Gastrocnemius medialis (tissue), 4 donors: ENCODE measurements at regions not wholly inside any gene's neighbourhood (a gene's known extent, or its start where the extent isn't known, plus 50 kb on each side); places are given as distances from the start of the nearest gene placed in this dataset.
A peak's percentile ranks its signal among the peaks of the same experiment; 100 is the strongest.

ENCODE experiments used
- ATAC-seq, 2 donors: fragments of 150-250 bp; one replicate each; pipeline ENCODE4 v1.9.1; 2016
- DNase-seq, 2 donors: peaks; one replicate each; pipeline ENCODE4 v3.0.0-alpha.2; 2019
- H3K27ac ChIP-seq, 4 donors: fragments of 200-600 bp; sonication (generic); 1 replicate in 1 of 4; 2 replicates in 3 of 4; pipeline ENCODE4 v1.5.1; 2016 to 2018; ENCODE audit warnings: mild to moderate bottlenecking in 2 of 4, moderate library complexity in 1 of 4
- H3K27me3 ChIP-seq, 3 donors: fragments of 200-600 bp; sonication (generic) in 2 of 3; 1 replicate in 1 of 3; 2 replicates in 2 of 3; pipeline versions ENCODE4 v1.5.1 to v1.6.0; 2016 to 2019; ENCODE audit warnings: mild to moderate bottlenecking in 1 of 3, moderate library complexity in 1 of 3
- H3K36me3 ChIP-seq, 2 donors: fragments of 200-600 bp; sonication (generic) in 1 of 2; one replicate each; pipeline ENCODE4 v1.5.1; 2017 to 2018
- H3K4me1 ChIP-seq, 2 donors: fragments of 200-600 bp; sonication (generic) in 1 of 2; one replicate each; pipeline ENCODE4 v1.5.1; 2016 to 2017; ENCODE audit warnings: mild to moderate bottlenecking in 2 of 2
- H3K4me3 ChIP-seq, 4 donors: fragments of 200-600 bp; sonication (generic) in 3 of 4; 1 replicate in 1 of 4; 2 replicates in 3 of 4; pipeline ENCODE4 v1.5.1; 2016 to 2019; ENCODE audit warnings: mild to moderate bottlenecking in 2 of 4
- H3K9me3 ChIP-seq, 3 donors: fragments of 200-600 bp; sonication (generic) in 2 of 3; 1 replicate in 1 of 3; 2 replicates in 2 of 3; pipeline ENCODE4 v1.5.1; 2016 to 2019
- POLR2A ChIP-seq, 2 donors: fragments of 450-650 bp; IDR thresholded peaks; one replicate each; pipeline ENCODE4 v1.6.1; 2017; ENCODE audit warnings: antibody characterized with exemption in 2 of 2, mild to moderate bottlenecking in 2 of 2, moderate library complexity in 2 of 2
- in situ Hi-C, 4 donors: fragments of 200-750 bp; cut with MboI; loops; one replicate each; pipeline versions ENCODE4 v1.15.0 to v1.8.0; 2017; ENCODE audit warnings: low sequenced_read_pairs in 4 of 4
- intact Hi-C: fragments of 100-400 bp; cut with DNase I; formaldehyde crosslinking; loops from one replicate; pipeline ENCODE4 v1.15.1; 2023; ENCODE audit warnings: low total_unique reads
- TF ChIP-seq, protein P1 (sequence below), 5 experiments: fragments of 450-650 bp in 3 of 5; fragments of 200-600 bp in 2 of 5; sonication (generic) in 2 of 5; IDR thresholded peaks in 4 of 5; conservative IDR thresholded peaks in 1 of 5; 1 replicate in 4 of 5; 2 replicates in 1 of 5; pipeline ENCODE4 v1.5.1; 2016 to 2019; ENCODE audit warnings: antibody characterized with exemption in 5 of 5, mild to moderate bottlenecking in 3 of 5, moderate library complexity in 3 of 5

DNA sequence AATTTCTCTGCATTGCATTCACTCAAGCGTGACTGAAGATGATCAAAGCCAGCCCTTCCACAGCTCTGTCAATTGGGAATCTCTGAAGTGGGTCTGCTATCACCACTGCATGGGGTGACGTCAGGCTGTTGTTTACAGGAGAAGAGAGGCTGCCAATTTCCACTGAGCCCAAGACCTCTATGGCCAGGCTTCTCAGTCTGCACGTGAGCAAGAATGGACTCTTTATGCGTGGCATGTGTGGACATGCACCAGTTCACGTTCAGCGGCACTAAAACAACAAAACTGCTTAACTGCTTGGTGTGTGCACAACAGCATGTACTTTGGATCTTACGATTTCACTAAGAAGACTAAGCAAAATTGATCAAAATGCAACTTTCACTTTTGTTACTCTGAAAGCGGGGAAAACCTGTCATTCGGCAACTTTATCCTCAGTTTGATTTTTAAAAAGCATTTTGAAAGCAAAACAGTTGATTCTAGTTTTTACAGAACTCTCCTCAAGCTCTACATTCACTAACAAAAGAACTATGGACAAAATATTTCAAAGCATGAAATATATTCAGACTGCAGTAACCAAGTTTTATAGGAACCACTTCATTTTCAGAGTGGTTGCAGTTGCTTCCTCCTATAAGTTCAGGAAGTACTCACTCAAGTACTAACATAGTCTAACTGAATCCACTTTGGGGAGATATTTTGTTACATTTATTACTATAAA is 77.0 kb upstream of the SERTAD2 start:
- Histone ChIP-seq H3K9me3 (no peaks in the 10 kb centered on the region), H3K27ac (peak overlapping the region; percentile 25 to 64 (median 56)), H3K36me3 (no peaks in the 10 kb centered on the region), H3K4me3 (peak overlapping the region; percentile 39 to 50 (median 44)), H3K27me3 (no peaks in the 10 kb centered on the region), H3K4me1 (peaks cover 11 to 17% of the 10 kb centered on the region in 2 donors)
- intact Hi-C loops: no loop called here
- in situ Hi-C loops: no loop called here
- ATAC-seq: peak; percentile 90 to 91
- peak; percentile 53 to 60 for DNase-seq
- TF ChIP-seq POLR2A (IDR thresholded peaks at IDR 0.05): peak in 1 of 2 donors; percentile 34
- TF ChIP-seq, protein P1, sequence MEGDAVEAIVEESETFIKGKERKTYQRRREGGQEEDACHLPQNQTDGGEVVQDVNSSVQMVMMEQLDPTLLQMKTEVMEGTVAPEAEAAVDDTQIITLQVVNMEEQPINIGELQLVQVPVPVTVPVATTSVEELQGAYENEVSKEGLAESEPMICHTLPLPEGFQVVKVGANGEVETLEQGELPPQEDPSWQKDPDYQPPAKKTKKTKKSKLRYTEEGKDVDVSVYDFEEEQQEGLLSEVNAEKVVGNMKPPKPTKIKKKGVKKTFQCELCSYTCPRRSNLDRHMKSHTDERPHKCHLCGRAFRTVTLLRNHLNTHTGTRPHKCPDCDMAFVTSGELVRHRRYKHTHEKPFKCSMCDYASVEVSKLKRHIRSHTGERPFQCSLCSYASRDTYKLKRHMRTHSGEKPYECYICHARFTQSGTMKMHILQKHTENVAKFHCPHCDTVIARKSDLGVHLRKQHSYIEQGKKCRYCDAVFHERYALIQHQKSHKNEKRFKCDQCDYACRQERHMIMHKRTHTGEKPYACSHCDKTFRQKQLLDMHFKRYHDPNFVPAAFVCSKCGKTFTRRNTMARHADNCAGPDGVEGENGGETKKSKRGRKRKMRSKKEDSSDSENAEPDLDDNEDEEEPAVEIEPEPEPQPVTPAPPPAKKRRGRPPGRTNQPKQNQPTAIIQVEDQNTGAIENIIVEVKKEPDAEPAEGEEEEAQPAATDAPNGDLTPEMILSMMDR (IDR thresholded peaks at IDR 0.05 in 4 of 5, conservative IDR thresholded peaks at IDR 0.05 in 1 of 5): no peak

DNA sequence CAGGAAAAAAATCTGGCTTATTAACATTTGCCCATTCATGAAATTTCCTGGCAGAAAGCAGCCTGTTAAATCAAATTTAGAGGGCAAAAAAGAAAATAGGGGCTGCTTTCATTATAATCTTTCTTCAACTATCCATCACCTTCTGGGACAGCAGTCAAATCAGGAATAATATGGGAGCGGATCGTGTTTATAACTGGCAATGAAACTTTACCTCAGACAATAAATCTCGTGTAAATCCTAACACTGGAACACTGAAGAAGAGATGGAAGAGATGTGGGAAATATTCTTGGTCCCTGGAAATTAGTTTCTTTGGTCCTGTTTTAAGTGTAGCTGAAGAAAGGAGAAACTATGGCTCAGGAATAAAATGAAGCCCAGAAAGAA is 77.5 kb upstream of the SERTAD2 start:
- Histone ChIP-seq H3K4me3 (peak overlapping the region; percentile 39 to 50 (median 44)), H3K4me1 (peaks cover 11 to 17% of the 10 kb centered on the region in 2 donors), H3K9me3 (no peaks in the 10 kb centered on the region), H3K36me3 (no peaks in the 10 kb centered on the region), H3K27ac (peak overlapping the region; percentile 25 to 64 (median 56)), H3K27me3 (no peaks in the 10 kb centered on the region)
- DNase-seq (no peak), ATAC-seq (no peak)
- in situ Hi-C loops: no loop called here
- no peak for TF ChIP-seq POLR2A (IDR thresholded peaks at IDR 0.05)
- TF ChIP-seq, protein P1 (IDR thresholded peaks at IDR 0.05 in 4 of 5, conservative IDR thresholded peaks at IDR 0.05 in 1 of 5): no peak
- intact Hi-C loops: no loop called here

DNA sequence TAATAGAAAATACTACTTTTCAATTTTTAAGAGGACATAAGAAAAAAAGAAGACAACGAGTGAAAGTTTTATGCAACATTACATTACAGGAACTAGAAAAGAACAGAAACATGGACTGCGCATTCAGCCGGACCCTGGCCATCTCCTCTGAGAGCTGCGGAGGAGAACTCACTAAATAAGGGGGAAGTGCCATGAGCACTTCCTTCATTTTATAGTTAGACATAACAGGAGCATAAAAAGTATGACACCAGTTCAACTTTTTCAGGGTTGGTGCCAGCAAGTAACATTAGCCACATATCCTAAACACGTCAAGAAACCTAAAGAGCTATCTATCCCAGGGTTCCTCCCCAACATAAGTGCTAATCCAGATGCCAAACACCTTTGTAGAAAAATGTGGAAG is 78.0 kb upstream of the SERTAD2 start:
- Histone ChIP-seq H3K27me3 (no peaks in the 10 kb centered on the region), H3K27ac (peak overlapping the region in 2 of 4 donors; percentile 64), H3K9me3 (no peaks in the 10 kb centered on the region), H3K4me3 (no peak overlapping the region), H3K36me3 (no peaks in the 10 kb centered on the region), H3K4me1 (peaks cover 11 to 17% of the 10 kb centered on the region in 2 donors)
- ATAC-seq (no peak), DNase-seq (no peak)
- intact Hi-C loops (no loop called here), in situ Hi-C loops (no loop called here)
- TF ChIP-seq, protein P1 (IDR thresholded peaks at IDR 0.05 in 4 of 5, conservative IDR thresholded peaks at IDR 0.05 in 1 of 5): no peak
- TF ChIP-seq POLR2A (IDR thresholded peaks at IDR 0.05): peak in 1 of 2 donors; percentile 10

DNA sequence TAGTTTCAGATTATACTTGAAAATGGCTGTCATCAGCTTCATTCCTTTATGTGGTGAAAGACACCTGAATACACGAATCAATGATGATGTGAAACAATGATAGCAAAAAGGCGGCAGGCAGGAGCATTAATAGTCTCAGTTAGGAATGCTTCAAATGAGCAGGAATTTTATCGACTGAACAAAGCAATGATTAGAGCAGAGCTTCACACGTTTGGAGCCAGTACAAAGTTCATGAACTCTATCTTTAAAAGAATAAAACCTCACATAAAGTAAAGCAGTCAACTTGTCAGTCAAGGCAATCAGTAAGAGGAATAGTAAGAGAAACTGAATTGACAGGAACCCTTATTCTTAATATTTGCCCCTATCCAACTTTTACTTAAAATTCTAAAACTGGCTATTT is 78.4 kb upstream of the SERTAD2 start:
- no peak overlapping the region for H3K4me3 ChIP-seq
- no peaks in the 10 kb centered on the region for H3K27me3 ChIP-seq
- in situ Hi-C loops: no loop called here
- no peak for ATAC-seq
- no peak for TF ChIP-seq POLR2A (IDR thresholded peaks at IDR 0.05)
- TF ChIP-seq, protein P1 (IDR thresholded peaks at IDR 0.05 in 4 of 5, conservative IDR thresholded peaks at IDR 0.05 in 1 of 5): no peak
- peaks cover 11 to 16% of the 10 kb centered on the region in 2 donors for H3K4me1 ChIP-seq
- H3K9me3 ChIP-seq: no peaks in the 10 kb centered on the region
- intact Hi-C loops: no loop called here
- H3K36me3 ChIP-seq: no peaks in the 10 kb centered on the region
- no peak for DNase-seq
- peak overlapping the region in 2 of 4 donors; percentile 64 for H3K27ac ChIP-seq
